IMR-90 (cell line): ENCODE measurements at regions not wholly inside any gene's neighbourhood (a gene's known extent, or its start where the extent isn't known, plus 50 kb on each side); places are given as distances from the start of the nearest gene placed in this dataset.

Experiments used
- ATAC-seq: fragments of 200-7000 bp; cut with Tn5 transposase; 2 replicates; pipeline ENCODE4 v1.9.1; 2020; ENCODE audit warnings: low read depth, mild to moderate bottlenecking, moderate library complexity
- BruUV-seq: library from RNA; stranded (reverse); fragments of 400-500 nt; replicated peaks from 2 replicates; lab custom pipeline; 2021; lab: Mats Ljungman, UMichigan
- CTCF ChIA-PET: fragments of 300-600 bp; formaldehyde crosslinking; extraction: SDS; loops from one replicate; lab custom pipeline; 2021; ENCODE audit warnings: antibody characterized with exemption; lab: Yijun Ruan, JAX
- POLR2A ChIA-PET: fragments of 300-600 bp; sonication (Branson Sonifier 250); formaldehyde crosslinking; loops from one replicate; lab custom pipeline; 2022; ENCODE audit warnings: antibody characterized with exemption; ENCODE audit not compliant: unreplicated experiment; lab: Charles Lee
- DNase-seq: peaks from one replicate; pipeline ENCODE4 v3.0.0; 2013
- H2AFZ ChIP-seq: replicated peaks from 2 replicates; pipeline ENCODE3; 2013; ENCODE audit warnings: low read length, mild to moderate bottlenecking; ENCODE audit not compliant: poor library complexity
- H2AK5ac ChIP-seq: 2 replicates; pipeline ENCODE4 v1.6.1; 2013; ENCODE audit warnings: low read depth, low read length, inconsistent platforms
- H2AK9ac ChIP-seq: replicated peaks from 2 replicates; pipeline ENCODE3; 2013; ENCODE audit warnings: mild to moderate bottlenecking, low read depth, low read length, moderate library complexity; ENCODE audit not compliant: poor library complexity
- H2BK120ac ChIP-seq: 2 replicates; pipeline ENCODE4 v1.6.1; 2013; ENCODE audit warnings: low read depth, low read length, inconsistent platforms
- H2BK15ac ChIP-seq: 3 replicates; pipeline ENCODE4 v1.6.1; 2013; ENCODE audit warnings: low read depth, low read length, inconsistent platforms
- H2BK20ac ChIP-seq: 2 replicates; pipeline ENCODE4 v1.6.1; 2013; ENCODE audit warnings: low read depth, mild to moderate bottlenecking, inconsistent platforms, low read length, moderate library complexity
- H2BK5ac ChIP-seq: 2 replicates; pipeline ENCODE4 v1.6.1; 2013; ENCODE audit warnings: mild to moderate bottlenecking, low read depth, low read length, inconsistent platforms; ENCODE audit not compliant: poor library complexity, severe bottlenecking
- H3K14ac ChIP-seq: replicated peaks from 2 replicates; pipeline ENCODE4 v1.6.1; 2013; ENCODE audit warnings: low read depth, low read length, inconsistent platforms
- H3K18ac ChIP-seq: 2 replicates; pipeline ENCODE4 v1.6.1; 2013; ENCODE audit warnings: low read depth, low read length, control low read depth
- H3K23ac ChIP-seq: 2 replicates; pipeline ENCODE4 v1.6.1; 2013; ENCODE audit warnings: low read depth, low read length, inconsistent platforms
- H3K27ac ChIP-seq: 2 replicates; pipeline ENCODE4 v1.5.1; 2013; ENCODE audit warnings: mild to moderate bottlenecking, control low read depth, low read length; ENCODE audit not compliant: insufficient read depth
- H3K27me3 ChIP-seq: 2 replicates; pipeline ENCODE4 v1.6.1; 2013; ENCODE audit warnings: low read length; ENCODE audit not compliant: control insufficient read depth, insufficient read depth
- H3K36me3 ChIP-seq: 2 replicates; pipeline ENCODE4 v1.6.1; 2013; ENCODE audit warnings: low read length, mixed read lengths; ENCODE audit not compliant: control insufficient read depth, insufficient read depth
- H3K4ac ChIP-seq: 2 replicates; pipeline ENCODE4 v1.6.1; 2013; ENCODE audit warnings: low read depth, low read length, inconsistent platforms
- H3K4me1 ChIP-seq: 2 replicates; pipeline ENCODE4 v1.6.1; 2013; ENCODE audit warnings: low read length, mixed read lengths; ENCODE audit not compliant: control insufficient read depth, insufficient read depth
- H3K4me2 ChIP-seq: 2 replicates; pipeline ENCODE4 v1.6.1; 2013; ENCODE audit warnings: low read depth, mild to moderate bottlenecking, control low read depth, low read length, moderate library complexity
- H3K4me3 ChIP-seq: 2 replicates; pipeline ENCODE4 v1.5.1; 2013; ENCODE audit warnings: low read depth, mild to moderate bottlenecking, control low read depth, low read length, moderate library complexity; ENCODE audit not compliant: insufficient read depth
- H3K56ac ChIP-seq: 2 replicates; pipeline ENCODE4 v1.6.1; 2013; ENCODE audit warnings: low read length, inconsistent platforms; ENCODE audit not compliant: insufficient read depth; ENCODE audit errors: extremely low read depth
- H3K79me1 ChIP-seq, 2 experiments: 2 replicates each; pipeline ENCODE4 v1.6.1; 2013; ENCODE audit warnings: low read length in 2 of 2, inconsistent platforms in 1 of 2, low read depth in 1 of 2
- H3K9ac ChIP-seq: 2 replicates; pipeline ENCODE4 v1.6.1; 2013; ENCODE audit warnings: low read depth, low read length, control low read depth
- H3K9me1 ChIP-seq: 2 replicates; pipeline ENCODE4 v1.6.1; 2013; ENCODE audit warnings: low read length, inconsistent platforms; ENCODE audit not compliant: insufficient read depth
- H3K9me3 ChIP-seq: 2 replicates; pipeline ENCODE4 v1.6.1; 2013; ENCODE audit warnings: low read length; ENCODE audit not compliant: control insufficient read depth, insufficient read depth
- H4K20me1 ChIP-seq: 2 replicates; pipeline ENCODE4 v1.6.1; 2013; ENCODE audit warnings: low read length, inconsistent platforms; ENCODE audit not compliant: insufficient read depth
- H4K5ac ChIP-seq: 2 replicates; pipeline ENCODE4 v1.6.1; 2013; ENCODE audit warnings: mild to moderate bottlenecking, low read depth, low read length, control low read depth
- H4K8ac ChIP-seq, 2 experiments: 2 replicates each; pipeline ENCODE4 v1.6.1; 2013; ENCODE audit warnings: low read depth in 2 of 2, low read length in 2 of 2, control low read depth in 1 of 2, inconsistent platforms in 1 of 2
- H4K91ac ChIP-seq: 2 replicates; pipeline ENCODE4 v1.6.1; 2013; ENCODE audit warnings: low read depth, low read length, inconsistent platforms; ENCODE audit not compliant: insufficient read depth
- BHLHE40 ChIP-seq: fragments of 150-350 bp; IDR thresholded peaks from 2 replicates; pipeline ENCODE4 v1.6.1; 2016; ENCODE audit warnings: mild to moderate bottlenecking, low read depth, low read length
- CEBPB ChIP-seq: IDR thresholded peaks from 2 replicates; pipeline ENCODE4 v1.6.1; 2012; ENCODE audit warnings: low read depth, low read length, improper control_type of control experiment
- CHD1 ChIP-seq: IDR thresholded peaks from 2 replicates; pipeline ENCODE4 v1.6.1; 2012; ENCODE audit warnings: low read depth, low read length, improper control_type of control experiment
- FOS ChIP-seq: fragments of 150-350 bp; IDR thresholded peaks from 2 replicates; pipeline ENCODE4 v1.6.1; 2016; ENCODE audit warnings: low read depth, low read length
- MAFK ChIP-seq: IDR thresholded peaks from 2 replicates; pipeline ENCODE4 v1.6.1; 2012; ENCODE audit warnings: low read depth, low read length, improper control_type of control experiment
- MAZ ChIP-seq: IDR thresholded peaks from 2 replicates; pipeline ENCODE4 v1.6.1; 2012; ENCODE audit warnings: low read depth, mild to moderate bottlenecking, low read length, improper control_type of control experiment, moderate library complexity, borderline replicate concordance
- MXI1 ChIP-seq: IDR thresholded peaks from 2 replicates; pipeline ENCODE4 v1.6.1; 2012; ENCODE audit warnings: low read depth, mild to moderate bottlenecking, low read length, moderate library complexity, borderline replicate concordance
- NFE2L2 ChIP-seq: fragments of 150-350 bp; IDR thresholded peaks from 2 replicates; pipeline ENCODE4 v1.6.1; 2016; ENCODE audit warnings: low read depth, mild to moderate bottlenecking, low read length
- POLR2A ChIP-seq: IDR thresholded peaks from 2 replicates; pipeline ENCODE4 v1.6.1; 2012; ENCODE audit warnings: mild to moderate bottlenecking, low read depth, low read length
- RAD21 ChIP-seq: IDR thresholded peaks from 2 replicates; pipeline ENCODE4 v1.6.1; 2012; ENCODE audit warnings: low read length, improper control_type of control experiment
- RCOR1 ChIP-seq: IDR thresholded peaks from 2 replicates; pipeline ENCODE4 v1.6.1; 2012; ENCODE audit warnings: mild to moderate bottlenecking, low read length, improper control_type of control experiment; ENCODE audit not compliant: insufficient replicate concordance
- RFX5 ChIP-seq: IDR thresholded peaks from 2 replicates; pipeline ENCODE4 v1.8.0; 2012; ENCODE audit warnings: low read depth, mild to moderate bottlenecking, low read length, moderate library complexity
- SMC3 ChIP-seq: fragments of 150-350 bp; IDR thresholded peaks from 2 replicates; pipeline ENCODE4 v1.6.1; 2016; ENCODE audit warnings: low read depth, mild to moderate bottlenecking, antibody characterized with exemption, low read length, moderate library complexity
- WGBS, 2 experiments: methylation state at CpG; one replicate each; pipeline versions ENCODE4 v1.1.5 to v1.1.7; 2013; ENCODE audit warnings: missing lambda C conversion rate in 2 of 2; ENCODE audit not compliant: insufficient read length in 1 of 2; ENCODE audit errors: extremely low coverage in 2 of 2; 5-methylcytosine and 5-hydroxymethylcytosine counted together
- dilution Hi-C: fragments of 300-500 bp; cut with HindIII; formaldehyde crosslinking; loops from one replicate; pipeline ENCODE4 v1.14.3; 2018; ENCODE audit warnings: low sequenced_read_pairs; ENCODE audit not compliant: unreplicated experiment
- in situ Hi-C: fragments of 300-500 bp; cut with MboI; formaldehyde crosslinking; loops from 3 replicates; pipeline ENCODE4 v1.14.3; 2019; ENCODE audit warnings: low sequenced_read_pairs, inconsistent platforms, mixed read lengths
- intact Hi-C: fragments of 100-400 bp; cut with micrococcal nuclease; formaldehyde crosslinking; loops from 2 replicates; pipeline ENCODE4 v1.10.0; 2022
- TF ChIP-seq, protein P1 (sequence below): fragments of 150-350 bp; IDR thresholded peaks from 2 replicates; pipeline ENCODE4 v1.6.1; 2017; ENCODE audit warnings: mild to moderate bottlenecking, antibody characterized with exemption, low read length, low read depth
- TF ChIP-seq, protein P2 (sequence below): conservative IDR thresholded peaks from 2 replicates; pipeline ENCODE4 v1.5.1; 2012; ENCODE audit warnings: mild to moderate bottlenecking, low read depth, low read length, improper control_type of control experiment
- TF ChIP-seq, protein P3 (sequence below): fragments of 150-350 bp; IDR thresholded peaks from 2 replicates; pipeline ENCODE4 v1.6.1; 2016; ENCODE audit warnings: low read depth, mild to moderate bottlenecking, low read length, moderate library complexity, borderline replicate concordance

DNA sequence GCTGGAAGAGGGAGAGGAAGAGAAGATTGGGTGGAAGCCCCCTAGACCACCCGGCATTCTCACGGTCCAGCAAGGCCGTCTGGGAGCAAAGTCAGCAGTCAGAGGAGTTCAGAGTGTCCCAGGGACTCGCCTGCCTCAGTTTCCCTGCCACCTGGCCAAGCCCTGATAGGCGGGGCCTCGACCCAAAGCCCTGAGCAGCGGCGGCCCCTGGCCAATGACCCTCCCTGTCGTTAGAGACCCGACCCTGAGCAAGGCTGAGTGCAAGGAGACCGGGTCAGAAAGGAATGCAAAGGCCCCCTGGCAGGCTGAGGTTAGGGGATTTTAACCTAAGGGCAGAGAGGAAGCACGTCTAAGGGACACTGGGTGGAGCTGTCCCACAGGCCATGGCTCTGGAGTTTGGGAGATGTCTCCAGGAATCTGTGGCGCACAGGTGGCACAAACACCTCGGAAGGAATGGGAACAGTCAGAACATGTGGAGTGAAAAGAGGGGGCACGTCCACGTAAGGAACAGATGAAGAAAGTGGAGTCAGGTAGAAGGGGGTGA, 196.8 kb upstream of the PDE1C start:
- Histone ChIP-seq H2BK15ac (no peak overlapping the region), H3K23ac (no peak overlapping the region), H3K27me3 (no peaks in the 10 kb centered on the region), H4K8ac (no peak overlapping the region), H2AFZ (no peak overlapping the region), H2BK5ac (no peak overlapping the region), H3K27ac (no peak overlapping the region), H2BK120ac (no peak overlapping the region), H3K79me1 (no peaks in the 10 kb centered on the region), H4K91ac (no peak overlapping the region), H2AK9ac (no peak overlapping the region), H3K36me3 (no peaks in the 10 kb centered on the region), H3K4me1 (no peaks in the 10 kb centered on the region), H4K5ac (no peak overlapping the region), H3K4me2 (no peak overlapping the region), H3K9ac (no peak overlapping the region), H2AK5ac (no peak overlapping the region), H3K4ac (no peak overlapping the region), H2BK20ac (no peak overlapping the region), H4K20me1 (no peaks in the 10 kb centered on the region), H3K4me3 (no peak overlapping the region), H3K56ac (no peak overlapping the region), H3K9me1 (no peaks in the 10 kb centered on the region), H3K18ac (no peak overlapping the region), H3K14ac (no peak overlapping the region), H3K9me3 (peaks cover 3% of the 10 kb centered on the region; the same call in 1 of the 2 replicates)
- dilution Hi-C loops (no loop called here), intact Hi-C loops (no loop called here), in situ Hi-C loops (no loop called here)
- ATAC-seq: no peak
- DNase-seq: no peak
- no TSS peak for BruUV-seq
- CTCF ChIA-PET: no interaction called here
- WGBS, 2 experiments: 39% methylated on average over 4 of the region's 16 CpGs; no CpG with 5 or more reads in 1 of the 2 experiments
- no peak for TF ChIP-seq RAD21
- no peak for TF ChIP-seq MAFK
- TF ChIP-seq, protein P1, sequence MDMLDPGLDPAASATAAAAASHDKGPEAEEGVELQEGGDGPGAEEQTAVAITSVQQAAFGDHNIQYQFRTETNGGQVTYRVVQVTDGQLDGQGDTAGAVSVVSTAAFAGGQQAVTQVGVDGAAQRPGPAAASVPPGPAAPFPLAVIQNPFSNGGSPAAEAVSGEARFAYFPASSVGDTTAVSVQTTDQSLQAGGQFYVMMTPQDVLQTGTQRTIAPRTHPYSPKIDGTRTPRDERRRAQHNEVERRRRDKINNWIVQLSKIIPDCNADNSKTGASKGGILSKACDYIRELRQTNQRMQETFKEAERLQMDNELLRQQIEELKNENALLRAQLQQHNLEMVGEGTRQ: no peak
- no peak for TF ChIP-seq CHD1
- no peak for TF ChIP-seq BHLHE40
- no peak for TF ChIP-seq NFE2L2
- TF ChIP-seq MXI1: no peak
- no peak for TF ChIP-seq RCOR1
- no peak for TF ChIP-seq POLR2A
- TF ChIP-seq, protein P2, sequence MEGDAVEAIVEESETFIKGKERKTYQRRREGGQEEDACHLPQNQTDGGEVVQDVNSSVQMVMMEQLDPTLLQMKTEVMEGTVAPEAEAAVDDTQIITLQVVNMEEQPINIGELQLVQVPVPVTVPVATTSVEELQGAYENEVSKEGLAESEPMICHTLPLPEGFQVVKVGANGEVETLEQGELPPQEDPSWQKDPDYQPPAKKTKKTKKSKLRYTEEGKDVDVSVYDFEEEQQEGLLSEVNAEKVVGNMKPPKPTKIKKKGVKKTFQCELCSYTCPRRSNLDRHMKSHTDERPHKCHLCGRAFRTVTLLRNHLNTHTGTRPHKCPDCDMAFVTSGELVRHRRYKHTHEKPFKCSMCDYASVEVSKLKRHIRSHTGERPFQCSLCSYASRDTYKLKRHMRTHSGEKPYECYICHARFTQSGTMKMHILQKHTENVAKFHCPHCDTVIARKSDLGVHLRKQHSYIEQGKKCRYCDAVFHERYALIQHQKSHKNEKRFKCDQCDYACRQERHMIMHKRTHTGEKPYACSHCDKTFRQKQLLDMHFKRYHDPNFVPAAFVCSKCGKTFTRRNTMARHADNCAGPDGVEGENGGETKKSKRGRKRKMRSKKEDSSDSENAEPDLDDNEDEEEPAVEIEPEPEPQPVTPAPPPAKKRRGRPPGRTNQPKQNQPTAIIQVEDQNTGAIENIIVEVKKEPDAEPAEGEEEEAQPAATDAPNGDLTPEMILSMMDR: no peak
- no peak for TF ChIP-seq MAZ
- TF ChIP-seq, protein P3, sequence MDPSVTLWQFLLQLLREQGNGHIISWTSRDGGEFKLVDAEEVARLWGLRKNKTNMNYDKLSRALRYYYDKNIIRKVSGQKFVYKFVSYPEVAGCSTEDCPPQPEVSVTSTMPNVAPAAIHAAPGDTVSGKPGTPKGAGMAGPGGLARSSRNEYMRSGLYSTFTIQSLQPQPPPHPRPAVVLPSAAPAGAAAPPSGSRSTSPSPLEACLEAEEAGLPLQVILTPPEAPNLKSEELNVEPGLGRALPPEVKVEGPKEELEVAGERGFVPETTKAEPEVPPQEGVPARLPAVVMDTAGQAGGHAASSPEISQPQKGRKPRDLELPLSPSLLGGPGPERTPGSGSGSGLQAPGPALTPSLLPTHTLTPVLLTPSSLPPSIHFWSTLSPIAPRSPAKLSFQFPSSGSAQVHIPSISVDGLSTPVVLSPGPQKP: no peak
- no peak for TF ChIP-seq CEBPB
- no peak for TF ChIP-seq RFX5
- TF ChIP-seq FOS: no peak
- TF ChIP-seq SMC3: no peak
- POLR2A ChIA-PET: no interaction called here
